ENCODE measurements at regions not wholly inside any gene's neighbourhood (a gene's known extent, or its start where the extent isn't known, plus 50 kb on each side); places are given as distances from the start of the nearest gene placed in this dataset.

DNA sequence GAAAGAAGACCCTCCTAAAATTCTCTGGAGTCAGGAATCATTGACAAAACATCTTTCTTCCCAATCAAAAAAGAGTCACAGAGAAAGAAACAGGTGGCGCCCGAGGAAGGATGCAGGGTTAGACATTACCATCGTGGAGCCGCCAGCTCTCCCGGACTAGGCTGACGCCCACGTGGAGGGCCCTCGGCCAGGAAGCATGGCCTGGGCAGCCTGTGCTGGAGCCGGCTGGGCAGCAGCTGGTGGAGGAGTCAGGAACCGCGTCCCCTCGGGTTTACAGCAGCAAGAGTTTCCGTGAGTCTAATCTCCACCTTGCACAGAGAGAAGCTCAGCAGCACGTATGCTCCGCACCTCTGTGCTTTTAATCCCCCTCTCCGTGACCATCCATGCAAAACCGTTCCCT is 533.7 kb upstream of the ATP11B start:
- in situ Hi-C loops (cut with MboI; ENCODE audit: low sequenced_read_pairs) = no loop called here
- no TSS peak for BruUV-seq (replicated peaks)

More for the DNA sequence above, 533.7 kb upstream of the ATP11B start:
- no peak overlapping the region for H3K4me2 ChIP-seq (ENCODE audit: low read depth, low read length)
- H3K14ac ChIP-seq (replicated peaks; ENCODE audit: low read depth, low read length) = no peak overlapping the region
- no peak overlapping the region for H4K91ac ChIP-seq (ENCODE audit: insufficient read depth, low read depth, low read length)
- no peak overlapping the region for H3K27ac ChIP-seq (ENCODE audit: insufficient read depth, low read length)
- DNase-seq (no peak), ATAC-seq (ENCODE audit: low read depth) (no peak)
- ChIA-PET POLR2A (ENCODE audit: unreplicated experiment) (no interaction called here), CTCF (no interaction called here)
- dilution Hi-C loops (cut with HindIII; ENCODE audit: low sequenced_read_pairs, unreplicated experiment) = no loop called here
- H2BK15ac ChIP-seq (ENCODE audit: low read depth, low read length) = no peak overlapping the region
- intact Hi-C loops (cut with micrococcal nuclease) = no loop called here
- no peak overlapping the region for H2BK120ac ChIP-seq (ENCODE audit: low read depth, low read length)
- peaks cover 3% of the 10 kb centered on the region for H3K9me3 ChIP-seq (ENCODE audit: control insufficient read depth, insufficient read depth, low read length)
- H3K56ac ChIP-seq (ENCODE audit: extremely low read depth, insufficient read depth, low read length) = no peak overlapping the region
- no peak overlapping the region for H2AK9ac ChIP-seq (replicated peaks; ENCODE audit: low read depth, low read length, poor library complexity)
- H3K79me1 ChIP-seq (ENCODE audit: low read depth in 1 of 2, low read length in 2 of 2) = no peaks in the 10 kb centered on the region
- no peaks in the 10 kb centered on the region for H3K27me3 ChIP-seq (ENCODE audit: control insufficient read depth, insufficient read depth, low read length)
- H2BK20ac ChIP-seq (ENCODE audit: low read depth, low read length) = no peak overlapping the region
- H4K5ac ChIP-seq (ENCODE audit: low read depth, low read length) = no peak overlapping the region
- H2BK5ac ChIP-seq (ENCODE audit: low read depth, low read length, poor library complexity, severe bottlenecking) = no peak overlapping the region
- no peaks in the 10 kb centered on the region for H3K4me1 ChIP-seq (ENCODE audit: control insufficient read depth, insufficient read depth, low read length)
- no peak overlapping the region for H3K4me3 ChIP-seq (ENCODE audit: insufficient read depth, low read depth, low read length)
- no peak overlapping the region for H4K8ac ChIP-seq (ENCODE audit: low read depth in 2 of 2, low read length in 2 of 2)
- WGBS, 2 experiments (ENCODE audit: extremely low coverage in 2 of 2, insufficient read length in 1 of 2) = 22% methylated on average over 6 of the region's 17 CpGs; no CpG with 5 or more reads in 1 of the 2 experiments
- H3K4ac ChIP-seq (ENCODE audit: low read depth, low read length) = no peak overlapping the region
- H3K9ac ChIP-seq (ENCODE audit: low read depth, low read length) = no peak overlapping the region
- H3K9me1 ChIP-seq (ENCODE audit: insufficient read depth, low read length) = no peaks in the 10 kb centered on the region
- H3K23ac ChIP-seq (ENCODE audit: low read depth, low read length) = no peak overlapping the region
- H2AK5ac ChIP-seq (ENCODE audit: low read depth, low read length) = no peak overlapping the region
- no peaks in the 10 kb centered on the region for H3K36me3 ChIP-seq (ENCODE audit: control insufficient read depth, insufficient read depth, low read length)
- no peaks in the 10 kb centered on the region for H4K20me1 ChIP-seq (ENCODE audit: insufficient read depth, low read length)
- H3K18ac ChIP-seq (ENCODE audit: low read depth, low read length) = no peak overlapping the region
- TF ChIP-seq MAZ (IDR thresholded peaks at IDR 0.05; ENCODE audit: borderline replicate concordance, low read depth, low read length) (no peak), BHLHE40 (IDR thresholded peaks at IDR 0.05; ENCODE audit: low read depth, low read length) (no peak), RCOR1 (IDR thresholded peaks at IDR 0.05; ENCODE audit: insufficient replicate concordance, low read length) (no peak), MAFK (IDR thresholded peaks at IDR 0.05; ENCODE audit: low read depth, low read length) (no peak), CHD1 (IDR thresholded peaks at IDR 0.05; ENCODE audit: low read depth, low read length) (no peak), CTCF (conservative IDR thresholded peaks at IDR 0.05; ENCODE audit: low read depth, low read length) (no peak), NFE2L2 (IDR thresholded peaks at IDR 0.05; ENCODE audit: low read depth, low read length) (no peak), USF2 (IDR thresholded peaks at IDR 0.05; ENCODE audit: low read depth, low read length) (no peak), MXI1 (IDR thresholded peaks at IDR 0.05; ENCODE audit: borderline replicate concordance, low read depth, low read length) (no peak)
- no peak overlapping the region for H2AFZ ChIP-seq (replicated peaks; ENCODE audit: low read length, poor library complexity)
